ENCODE measurements at regions not wholly inside any gene's neighbourhood (a gene's known extent, or its start where the extent isn't known, plus 50 kb on each side); places are given as distances from the start of the nearest gene placed in this dataset.
"Not testable (repeated sequence)": the region's sequence is repeated elsewhere in the genome, so short reads cannot be mapped to it uniquely, and the experiment has no call there.

- no peak overlapping the region for H3K4me3 ChIP-seq (replicated peaks; ENCODE audit: low read depth, low read length)
- DNase-seq (ENCODE audit: extremely low read depth, low read depth), result no peak
- no peak for TF ChIP-seq CTCF (IDR thresholded peaks at IDR 0.05; ENCODE audit: low read depth, low read length, missing control alignments)
These were observed 142.8 kb upstream of the EGR2 start for GRCh38 chr10:62958980-62959379.

DNA sequence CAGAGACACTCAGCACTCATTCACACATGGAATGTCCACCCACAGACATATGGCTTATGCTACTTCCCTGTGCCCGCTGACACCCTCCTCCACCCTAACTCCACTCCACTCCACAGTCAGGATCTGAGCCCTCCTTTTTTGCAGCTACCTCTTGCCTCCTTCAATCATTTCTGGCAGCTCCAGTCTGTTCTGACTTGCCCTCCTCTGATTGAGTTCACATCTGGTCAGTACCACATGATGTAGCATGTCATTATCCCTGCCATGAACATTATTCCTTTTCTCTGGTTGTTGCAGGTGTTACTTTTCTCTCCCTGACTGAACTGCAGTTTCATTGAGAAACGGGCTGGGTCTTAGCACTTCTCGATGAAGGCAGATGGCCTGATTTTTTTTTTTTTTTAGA, 130.1 kb upstream of the EGR2 start:
- TF ChIP-seq CTCF (IDR thresholded peaks at IDR 0.05; ENCODE audit: low read depth, low read length, missing control alignments), result no peak
- no peak for DNase-seq (ENCODE audit: extremely low read depth, low read depth)
- H3K4me3 ChIP-seq (replicated peaks; ENCODE audit: low read depth, low read length), result no peak overlapping the region

- no peak overlapping the region for H3K4me3 ChIP-seq (replicated peaks; ENCODE audit: low read depth, low read length)
- no peak for DNase-seq (ENCODE audit: extremely low read depth, low read depth)
- TF ChIP-seq CTCF (IDR thresholded peaks at IDR 0.05; ENCODE audit: low read depth, low read length, missing control alignments), result no peak
These were observed 123.5 kb upstream of the EGR2 start for GRCh38 chr10:62939698-62940097.

- no peak for DNase-seq (ENCODE audit: extremely low read depth, low read depth)
- no peak overlapping the region for H3K4me3 ChIP-seq (replicated peaks; ENCODE audit: low read depth, low read length)
- TF ChIP-seq CTCF (IDR thresholded peaks at IDR 0.05; ENCODE audit: low read depth, low read length, missing control alignments), result no peak
These were observed 122.5 kb upstream of the EGR2 start for GRCh38 chr10:62938672-62939071.

DNA sequence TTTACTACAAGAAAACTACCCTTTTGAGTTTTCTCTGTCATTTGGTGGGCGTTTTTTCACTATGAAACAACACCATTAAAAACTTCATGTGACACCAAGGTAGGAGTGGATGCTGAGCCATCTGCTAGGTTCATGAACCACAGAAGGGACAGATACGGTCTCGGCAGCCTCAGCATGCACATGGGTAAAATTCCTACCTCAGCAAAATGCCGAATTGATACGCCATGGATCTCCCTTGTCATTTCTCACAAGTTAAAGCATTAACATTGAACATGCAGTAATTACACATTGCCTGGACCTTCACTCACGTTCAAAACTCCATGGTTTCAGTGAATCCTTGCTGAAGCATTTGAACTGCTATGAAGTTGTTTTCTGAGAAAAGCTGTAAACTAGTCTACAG, 121.5 kb upstream of the EGR2 start:
- TF ChIP-seq CTCF (IDR thresholded peaks at IDR 0.05; ENCODE audit: low read depth, low read length, missing control alignments), result no peak
- no peak for DNase-seq (ENCODE audit: extremely low read depth, low read depth)
- no peak overlapping the region for H3K4me3 ChIP-seq (replicated peaks; ENCODE audit: low read depth, low read length)

- no peak overlapping the region for H3K4me3 ChIP-seq (replicated peaks; ENCODE audit: low read depth, low read length)
- TF ChIP-seq CTCF (IDR thresholded peaks at IDR 0.05; ENCODE audit: low read depth, low read length, missing control alignments), result no peak
- DNase-seq (ENCODE audit: extremely low read depth, low read depth), result no peak
These were observed 118.9 kb upstream of the EGR2 start for GRCh38 chr10:62935022-62935421.

- no peak for TF ChIP-seq CTCF (IDR thresholded peaks at IDR 0.05; ENCODE audit: low read depth, low read length, missing control alignments)
- no peak overlapping the region for H3K4me3 ChIP-seq (replicated peaks; ENCODE audit: low read depth, low read length)
- no peak for DNase-seq (ENCODE audit: extremely low read depth, low read depth)
These were observed 118.1 kb upstream of the EGR2 start for GRCh38 chr10:62934258-62934657.

GRCh38 chr10:62928763-62929162, 112.6 kb upstream of the EGR2 start:
- not testable (repeated sequence) for H3K4me3 ChIP-seq (replicated peaks; ENCODE audit: low read depth, low read length); DNase-seq (ENCODE audit: extremely low read depth, low read depth)
